ENCODE measurements at regions not wholly inside any gene's neighbourhood (a gene's known extent, or its start where the extent isn't known, plus 50 kb on each side); places are given as distances from the start of the nearest gene placed in this dataset.
A peak's percentile ranks its signal among the peaks of the same experiment; 100 is the strongest.

DNA sequence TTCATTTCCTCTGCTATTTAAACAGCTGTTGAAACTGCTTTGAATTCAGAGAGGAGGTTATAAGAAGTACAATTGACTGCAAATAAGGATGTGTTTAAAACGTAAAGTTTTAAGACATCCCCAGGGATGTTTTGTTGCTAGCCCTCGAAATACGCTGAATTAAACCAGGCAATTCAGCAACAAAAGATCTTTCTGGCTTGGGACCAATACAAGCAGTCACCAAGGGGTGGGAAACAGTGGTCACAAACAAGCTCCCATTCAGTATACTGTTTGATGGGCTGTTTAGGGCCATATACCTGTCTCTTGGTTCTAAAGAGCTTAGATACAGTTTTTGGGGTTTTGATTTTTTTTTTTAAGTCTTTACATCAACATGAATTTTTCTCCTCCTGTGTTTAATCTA, 446.3 kb upstream of the POT1 start:
- no peaks in the 10 kb centered on the region for H3K9me3 Mint-ChIP-seq
- ATAC-seq (no peak), DNase-seq (ENCODE audit: low spot score) (no peak)
- no peak overlapping the region for H3K27ac ChIP-seq (ENCODE audit: low read depth)
- no peak overlapping the region for H3K27ac Mint-ChIP-seq
- H3K4me3 Mint-ChIP-seq = no peak overlapping the region
- peak overlapping the region; percentile 38 for H2AFZ ChIP-seq
- TF ChIP-seq NANOG (IDR thresholded peaks at IDR 0.05; ENCODE audit: borderline replicate concordance) (no peak), ZNF114 (CRISPR knock-in tag; IDR thresholded peaks at IDR 0.05) (no peak), STAT1 (IDR thresholded peaks at IDR 0.05; ENCODE audit: unreplicated experiment) (no peak), EZH2 (IDR thresholded peaks at IDR 0.05; ENCODE audit: low read depth, unreplicated experiment) (no peak)
- no peak overlapping the region for H3K4me3 ChIP-seq
- no peaks in the 10 kb centered on the region for H4K20me1 ChIP-seq (replicated peaks; ENCODE audit: insufficient read depth)
- no peaks in the 10 kb centered on the region for H3K4me1 Mint-ChIP-seq
- no peaks in the 10 kb centered on the region for H3K27me3 Mint-ChIP-seq (ENCODE audit: insufficient read depth, low read depth, poor library complexity)
- H3K9me2 ChIP-seq (ENCODE audit: insufficient read depth) = no peaks in the 10 kb centered on the region
- H3K79me2 ChIP-seq (replicated peaks; ENCODE audit: insufficient read depth) = no peaks in the 10 kb centered on the region
- no peaks in the 10 kb centered on the region for H3K36me3 ChIP-seq (ENCODE audit: insufficient read depth)
- H3K27me3 ChIP-seq (ENCODE audit: insufficient read depth) = no peaks in the 10 kb centered on the region
- no peaks in the 10 kb centered on the region for H3K36me3 Mint-ChIP-seq (ENCODE audit: low read depth)
- no peaks in the 10 kb centered on the region for H3K4me1 ChIP-seq (ENCODE audit: insufficient read depth)
- H3K4me2 ChIP-seq = no peak overlapping the region
- H3F3A ChIP-seq (replicated peaks; ENCODE audit: low read depth) = no peaks in the 10 kb centered on the region

DNA sequence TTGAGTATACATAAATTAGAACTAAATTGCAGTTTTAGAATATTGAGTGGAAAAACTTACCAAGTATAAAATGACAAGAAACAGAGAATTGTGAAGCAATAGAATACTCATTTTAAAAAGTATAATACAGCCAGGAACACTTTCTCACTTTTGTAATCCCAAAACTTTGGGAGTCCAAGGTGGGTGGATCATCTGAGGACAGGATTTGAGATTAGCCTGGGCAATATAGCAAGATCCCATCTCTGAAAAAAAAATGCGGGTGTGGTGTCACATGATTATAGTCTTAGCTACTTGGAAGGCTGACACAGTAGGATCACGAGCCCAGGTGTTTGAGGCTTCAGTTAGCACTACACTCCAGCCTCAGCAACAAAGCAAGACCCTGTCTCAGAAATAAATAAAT, 440.9 kb upstream of the POT1 start:
- Histone ChIP-seq H3K9me2 (ENCODE audit: insufficient read depth) (no peaks in the 10 kb centered on the region), H3K27me3 (ENCODE audit: insufficient read depth) (no peaks in the 10 kb centered on the region), H4K20me1 (replicated peaks; ENCODE audit: insufficient read depth) (no peaks in the 10 kb centered on the region), H3K4me3 (no peak overlapping the region), H3K4me2 (no peak overlapping the region), H3F3A (replicated peaks; ENCODE audit: low read depth) (no peaks in the 10 kb centered on the region), H3K36me3 (ENCODE audit: insufficient read depth) (no peaks in the 10 kb centered on the region), H3K27ac (ENCODE audit: low read depth) (no peak overlapping the region), H2AFZ (no peak overlapping the region), H3K4me1 (ENCODE audit: insufficient read depth) (no peaks in the 10 kb centered on the region), H3K79me2 (replicated peaks; ENCODE audit: insufficient read depth) (no peaks in the 10 kb centered on the region)
- ATAC-seq (no peak), DNase-seq (ENCODE audit: low spot score) (no peak)
- no peak overlapping the region for H3K27ac Mint-ChIP-seq
- H3K36me3 Mint-ChIP-seq (ENCODE audit: low read depth) = no peaks in the 10 kb centered on the region
- no peaks in the 10 kb centered on the region for H3K9me3 Mint-ChIP-seq
- H3K4me1 Mint-ChIP-seq = no peaks in the 10 kb centered on the region
- peaks cover 1% of the 10 kb centered on the region for H3K27me3 Mint-ChIP-seq (ENCODE audit: insufficient read depth, low read depth, poor library complexity)
- H3K4me3 Mint-ChIP-seq = no peak overlapping the region
- TF ChIP-seq, protein P1, sequence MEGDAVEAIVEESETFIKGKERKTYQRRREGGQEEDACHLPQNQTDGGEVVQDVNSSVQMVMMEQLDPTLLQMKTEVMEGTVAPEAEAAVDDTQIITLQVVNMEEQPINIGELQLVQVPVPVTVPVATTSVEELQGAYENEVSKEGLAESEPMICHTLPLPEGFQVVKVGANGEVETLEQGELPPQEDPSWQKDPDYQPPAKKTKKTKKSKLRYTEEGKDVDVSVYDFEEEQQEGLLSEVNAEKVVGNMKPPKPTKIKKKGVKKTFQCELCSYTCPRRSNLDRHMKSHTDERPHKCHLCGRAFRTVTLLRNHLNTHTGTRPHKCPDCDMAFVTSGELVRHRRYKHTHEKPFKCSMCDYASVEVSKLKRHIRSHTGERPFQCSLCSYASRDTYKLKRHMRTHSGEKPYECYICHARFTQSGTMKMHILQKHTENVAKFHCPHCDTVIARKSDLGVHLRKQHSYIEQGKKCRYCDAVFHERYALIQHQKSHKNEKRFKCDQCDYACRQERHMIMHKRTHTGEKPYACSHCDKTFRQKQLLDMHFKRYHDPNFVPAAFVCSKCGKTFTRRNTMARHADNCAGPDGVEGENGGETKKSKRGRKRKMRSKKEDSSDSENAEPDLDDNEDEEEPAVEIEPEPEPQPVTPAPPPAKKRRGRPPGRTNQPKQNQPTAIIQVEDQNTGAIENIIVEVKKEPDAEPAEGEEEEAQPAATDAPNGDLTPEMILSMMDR (conservative IDR thresholded peaks at IDR 0.05; ENCODE audit: low read depth in 2 of 2) = no peak
- no peak for TF ChIP-seq POLR2AphosphoS5 (IDR thresholded peaks at IDR 0.05; ENCODE audit: low read depth)
- TF ChIP-seq, protein P2, sequence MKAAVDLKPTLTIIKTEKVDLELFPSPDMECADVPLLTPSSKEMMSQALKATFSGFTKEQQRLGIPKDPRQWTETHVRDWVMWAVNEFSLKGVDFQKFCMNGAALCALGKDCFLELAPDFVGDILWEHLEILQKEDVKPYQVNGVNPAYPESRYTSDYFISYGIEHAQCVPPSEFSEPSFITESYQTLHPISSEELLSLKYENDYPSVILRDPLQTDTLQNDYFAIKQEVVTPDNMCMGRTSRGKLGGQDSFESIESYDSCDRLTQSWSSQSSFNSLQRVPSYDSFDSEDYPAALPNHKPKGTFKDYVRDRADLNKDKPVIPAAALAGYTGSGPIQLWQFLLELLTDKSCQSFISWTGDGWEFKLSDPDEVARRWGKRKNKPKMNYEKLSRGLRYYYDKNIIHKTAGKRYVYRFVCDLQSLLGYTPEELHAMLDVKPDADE (IDR thresholded peaks at IDR 0.05) = no peak

DNA sequence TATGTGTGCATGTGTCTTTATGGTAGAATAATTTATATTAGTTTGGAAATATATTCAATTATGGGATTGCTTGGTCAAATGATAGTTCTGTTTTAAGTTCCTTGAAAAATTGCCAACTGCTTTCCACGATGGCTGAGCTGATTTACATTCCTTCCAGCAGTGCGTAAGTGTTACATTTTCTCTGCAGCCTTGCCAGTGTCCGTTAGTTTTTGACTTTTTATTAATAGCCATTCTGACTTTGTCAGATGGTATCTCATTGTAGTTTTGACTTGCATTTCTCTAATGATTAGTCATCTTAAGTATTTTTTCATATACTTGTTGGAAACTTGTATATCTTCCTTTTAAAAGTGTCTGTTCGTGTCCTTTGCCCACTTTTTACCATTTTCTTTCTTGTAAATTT, 434.2 kb upstream of the POT1 start:
- DNase-seq (ENCODE audit: low spot score) = no peak
- ATAC-seq = no peak
- no peak overlapping the region for H3K27ac Mint-ChIP-seq
- no peaks in the 10 kb centered on the region for H3K36me3 ChIP-seq (ENCODE audit: insufficient read depth)
- H3K9me2 ChIP-seq (ENCODE audit: insufficient read depth) = no peaks in the 10 kb centered on the region
- H3K4me3 ChIP-seq = no peak overlapping the region
- H3K27ac ChIP-seq (ENCODE audit: low read depth) = no peak overlapping the region
- no peaks in the 10 kb centered on the region for H3K27me3 ChIP-seq (ENCODE audit: insufficient read depth)
- no peaks in the 10 kb centered on the region for H3K4me1 Mint-ChIP-seq
- H3K9me3 Mint-ChIP-seq = no peaks in the 10 kb centered on the region
- H3K36me3 Mint-ChIP-seq (ENCODE audit: low read depth) = no peaks in the 10 kb centered on the region
- no peaks in the 10 kb centered on the region for H3F3A ChIP-seq (replicated peaks; ENCODE audit: low read depth)
- H3K4me2 ChIP-seq = no peak overlapping the region
- H3K79me2 ChIP-seq (replicated peaks; ENCODE audit: insufficient read depth) = no peaks in the 10 kb centered on the region
- H3K4me1 ChIP-seq (ENCODE audit: insufficient read depth) = no peaks in the 10 kb centered on the region
- no peak overlapping the region for H2AFZ ChIP-seq
- H3K27me3 Mint-ChIP-seq (ENCODE audit: insufficient read depth, low read depth, poor library complexity) = peaks cover 1% of the 10 kb centered on the region
- no peak overlapping the region for H3K4me3 Mint-ChIP-seq
- no peaks in the 10 kb centered on the region for H4K20me1 ChIP-seq (replicated peaks; ENCODE audit: insufficient read depth)
- TF ChIP-seq JUNB (IDR thresholded peaks at IDR 0.05; ENCODE audit: unreplicated experiment) = no peak
- TF ChIP-seq, protein P3, sequence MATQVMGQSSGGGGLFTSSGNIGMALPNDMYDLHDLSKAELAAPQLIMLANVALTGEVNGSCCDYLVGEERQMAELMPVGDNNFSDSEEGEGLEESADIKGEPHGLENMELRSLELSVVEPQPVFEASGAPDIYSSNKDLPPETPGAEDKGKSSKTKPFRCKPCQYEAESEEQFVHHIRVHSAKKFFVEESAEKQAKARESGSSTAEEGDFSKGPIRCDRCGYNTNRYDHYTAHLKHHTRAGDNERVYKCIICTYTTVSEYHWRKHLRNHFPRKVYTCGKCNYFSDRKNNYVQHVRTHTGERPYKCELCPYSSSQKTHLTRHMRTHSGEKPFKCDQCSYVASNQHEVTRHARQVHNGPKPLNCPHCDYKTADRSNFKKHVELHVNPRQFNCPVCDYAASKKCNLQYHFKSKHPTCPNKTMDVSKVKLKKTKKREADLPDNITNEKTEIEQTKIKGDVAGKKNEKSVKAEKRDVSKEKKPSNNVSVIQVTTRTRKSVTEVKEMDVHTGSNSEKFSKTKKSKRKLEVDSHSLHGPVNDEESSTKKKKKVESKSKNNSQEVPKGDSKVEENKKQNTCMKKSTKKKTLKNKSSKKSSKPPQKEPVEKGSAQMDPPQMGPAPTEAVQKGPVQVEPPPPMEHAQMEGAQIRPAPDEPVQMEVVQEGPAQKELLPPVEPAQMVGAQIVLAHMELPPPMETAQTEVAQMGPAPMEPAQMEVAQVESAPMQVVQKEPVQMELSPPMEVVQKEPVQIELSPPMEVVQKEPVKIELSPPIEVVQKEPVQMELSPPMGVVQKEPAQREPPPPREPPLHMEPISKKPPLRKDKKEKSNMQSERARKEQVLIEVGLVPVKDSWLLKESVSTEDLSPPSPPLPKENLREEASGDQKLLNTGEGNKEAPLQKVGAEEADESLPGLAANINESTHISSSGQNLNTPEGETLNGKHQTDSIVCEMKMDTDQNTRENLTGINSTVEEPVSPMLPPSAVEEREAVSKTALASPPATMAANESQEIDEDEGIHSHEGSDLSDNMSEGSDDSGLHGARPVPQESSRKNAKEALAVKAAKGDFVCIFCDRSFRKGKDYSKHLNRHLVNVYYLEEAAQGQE (IDR thresholded peaks at IDR 0.05; ENCODE audit: unreplicated experiment) = no peak
- TF ChIP-seq, protein P1 (conservative IDR thresholded peaks at IDR 0.05; ENCODE audit: low read depth in 2 of 2) = no peak
- no peak for TF ChIP-seq STAT1 (IDR thresholded peaks at IDR 0.05; ENCODE audit: unreplicated experiment)

Data from GM23338 (cell line).